ENCODE measurements at regions not wholly inside any gene's neighbourhood (a gene's known extent, or its start where the extent isn't known, plus 50 kb on each side); places are given as distances from the start of the nearest gene placed in this dataset.

GRCh38 chr16:66261826-66262225, 104.7 kb upstream of the CDH5 start:
- no peak for DNase-seq (ENCODE audit: low spot score)
- no peaks in the 10 kb centered on the region for H3K36me3 Mint-ChIP-seq
- H3K9me3 Mint-ChIP-seq: no peaks in the 10 kb centered on the region
- H3K4me3 Mint-ChIP-seq: no peak overlapping the region
- CTCF ChIA-PET: interaction anchor here (1.3 kb wide), 1 partner anchor 12 kb away, joined by 3 read pairs; no protein-coding TSS in a partner anchor
- peaks cover 1% of the 10 kb centered on the region; the same call in 1 of the 2 replicates for H3K27me3 Mint-ChIP-seq (ENCODE audit: low read depth)
- ATAC-seq: no peak
- H3K27ac Mint-ChIP-seq: no peak overlapping the region
- peaks cover 8% of the 10 kb centered on the region for H3K4me1 Mint-ChIP-seq
- POLR2A ChIA-PET: no interaction called here
- TF ChIP-seq CDX4 (CRISPR knock-in tag; IDR thresholded peaks at IDR 0.05; ENCODE audit: borderline replicate concordance) (no peak), USF1 (CRISPR knock-in tag; IDR thresholded peaks at IDR 0.05) (no peak), E2F4 (CRISPR knock-in tag; IDR thresholded peaks at IDR 0.05; ENCODE audit: borderline replicate concordance, low read depth) (no peak), PRDM15 (CRISPR knock-in tag; IDR thresholded peaks at IDR 0.05) (no peak), FOXP1 (CRISPR knock-in tag; IDR thresholded peaks at IDR 0.05; ENCODE audit: borderline replicate concordance) (no peak), NR3C1 (CRISPR knock-in tag; conservative IDR thresholded peaks at IDR 0.05; ENCODE audit: low read depth) (no peak), KAT7 (CRISPR knock-in tag; IDR thresholded peaks at IDR 0.05; ENCODE audit: borderline replicate concordance) (no peak)

GRCh38 chr16:66260522-66261254, 105.8 kb upstream of the CDH5 start:
- no peaks in the 10 kb centered on the region for H3K27me3 Mint-ChIP-seq (ENCODE audit: low read depth)
- DNase-seq (ENCODE audit: low spot score): no peak
- H3K4me3 Mint-ChIP-seq: no peak overlapping the region
- TF ChIP-seq E2F1 (CRISPR knock-in tag; IDR thresholded peaks at IDR 0.05): no peak
- no peak for TF ChIP-seq JAZF1 (CRISPR knock-in tag; IDR thresholded peaks at IDR 0.05)
- TF ChIP-seq ZNF425 (CRISPR knock-in tag; conservative IDR thresholded peaks at IDR 0.05): no peak
- no peak for TF ChIP-seq ZMAT4 (CRISPR knock-in tag; IDR thresholded peaks at IDR 0.05)
- no peak for TF ChIP-seq SMAD3 (CRISPR knock-in tag; IDR thresholded peaks at IDR 0.05; ENCODE audit: borderline replicate concordance)
- ChIA-PET POLR2A (no interaction called here), CTCF (no interaction called here)
- no peaks in the 10 kb centered on the region for H3K9me3 Mint-ChIP-seq
- no peaks in the 10 kb centered on the region for H3K36me3 Mint-ChIP-seq
- ATAC-seq: no peak
- no peak overlapping the region for H3K27ac Mint-ChIP-seq
- H3K4me1 Mint-ChIP-seq: no peaks in the 10 kb centered on the region

All from WTC11 (cell line).